Tongue (tissue), 1 donor: ENCODE measurements at regions not wholly inside any gene's neighbourhood (a gene's known extent, or its start where the extent isn't known, plus 50 kb on each side); places are given as distances from the start of the nearest gene placed in this dataset.
"Not testable (repeated sequence)": the region's sequence is repeated elsewhere in the genome, so short reads cannot be mapped to it uniquely, and the experiment has no call there.

ENCODE experiments used
- DNase-seq: peaks from one replicate; pipeline ENCODE4 v3.0.0-alpha.2; 2015

GRCh38 chr20:22819112-22819511 is 216.0 kb upstream of the SSTR4 start:
- DNase-seq: peak; percentile 72

- no peak for DNase-seq
These were observed 215.3 kb upstream of the SSTR4 start for GRCh38 chr20:22819784-22820183.

GRCh38 chr20:22821081-22821727 is 213.9 kb upstream of the SSTR4 start:
- DNase-seq: peak; percentile 40

- no peak for DNase-seq
These were observed 213.3 kb upstream of the SSTR4 start for GRCh38 chr20:22821796-22822195.

GRCh38 chr20:22823119-22823518 is 212.0 kb upstream of the SSTR4 start:
- no peak for DNase-seq

GRCh38 chr20:22824077-22824476 is 211.0 kb upstream of the SSTR4 start:
- no peak for DNase-seq

- no peak for DNase-seq
These were observed 210.0 kb upstream of the SSTR4 start for GRCh38 chr20:22825076-22825475.

GRCh38 chr20:22825546-22825945 is 209.6 kb upstream of the SSTR4 start:
- no peak for DNase-seq

- DNase-seq: no peak
These were observed 208.5 kb upstream of the SSTR4 start for GRCh38 chr20:22826306-22827230.

- no peak for DNase-seq
These were observed 207.2 kb upstream of the SSTR4 start for GRCh38 chr20:22827916-22828315.

GRCh38 chr20:22829356-22829755 is 205.8 kb upstream of the SSTR4 start:
- DNase-seq: peak; percentile 58

- no peak for DNase-seq
These were observed 205.0 kb upstream of the SSTR4 start for GRCh38 chr20:22830138-22830537.

- not testable (repeated sequence) for DNase-seq
These were observed 204.4 kb upstream of the SSTR4 start for GRCh38 chr20:22830715-22831114.

- no peak for DNase-seq
These were observed 201.3 kb upstream of the SSTR4 start for GRCh38 chr20:22833851-22834250.

GRCh38 chr20:22834651-22835256 is 200.4 kb upstream of the SSTR4 start:
- DNase-seq: no peak

- DNase-seq: no peak
These were observed 198.9 kb upstream of the SSTR4 start for GRCh38 chr20:22836211-22836610.

- DNase-seq: no peak
These were observed 198.2 kb upstream of the SSTR4 start for GRCh38 chr20:22836877-22837276.

- DNase-seq: no peak
These were observed 197.1 kb upstream of the SSTR4 start for GRCh38 chr20:22838001-22838400.

- DNase-seq: no peak
These were observed 193.3 kb upstream of the SSTR4 start for GRCh38 chr20:22841846-22842245.

- no peak for DNase-seq
These were observed 192.3 kb upstream of the SSTR4 start for GRCh38 chr20:22842793-22843192.

- DNase-seq: no peak
These were observed 190.2 kb upstream of the SSTR4 start for GRCh38 chr20:22844959-22845358.

- no peak for DNase-seq
These were observed 188.2 kb upstream of the SSTR4 start for GRCh38 chr20:22846863-22847262.

- DNase-seq: no peak
These were observed 186.7 kb upstream of the SSTR4 start for GRCh38 chr20:22848364-22848763.
